ENCODE measurements at regions not wholly inside any gene's neighbourhood (a gene's known extent, or its start where the extent isn't known, plus 50 kb on each side); places are given as distances from the start of the nearest gene placed in this dataset.

- no peak for DNase-seq
Measured at GRCh38 chr21:17869115-17869514, 50.0 kb upstream of the C21orf91 start.
